NCI-H82 treated with DMSO at 0.1 percent for 48 hours (cell line): ENCODE measurements at regions not wholly inside any gene's neighbourhood (a gene's known extent, or its start where the extent isn't known, plus 50 kb on each side); places are given as distances from the start of the nearest gene placed in this dataset.

Experiments used
- DNase-seq: peaks from one replicate; lab custom pipeline; 2025; ENCODE audit not compliant: unreplicated experiment; lab: John Stamatoyannopoulos, UW

DNA sequence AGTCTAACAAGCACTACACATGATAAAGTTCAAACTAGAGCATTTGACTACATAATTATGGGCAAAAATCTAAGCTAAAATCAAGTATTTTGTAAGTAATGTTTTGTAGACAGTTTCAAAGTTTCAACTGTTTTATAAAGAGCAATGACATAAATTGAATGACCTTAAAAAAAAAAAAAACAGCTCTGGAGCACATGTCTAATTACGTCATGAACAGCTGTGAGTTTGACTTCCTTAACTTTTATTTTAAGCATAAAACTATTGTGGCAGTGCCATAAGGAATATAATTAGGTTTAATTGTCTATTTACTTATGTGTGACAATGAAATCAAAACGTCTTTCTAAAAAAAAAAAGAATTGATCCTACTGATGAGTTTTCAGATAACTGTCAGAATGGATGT is 272.5 kb upstream of the LRRC7 start:
- no peak for DNase-seq

GRCh38 chr1:69305621-69306020 is 262.1 kb upstream of the LRRC7 start:
- no peak for DNase-seq

- no peak for DNase-seq
Observed at GRCh38 chr1:69312055-69312732, 255.5 kb upstream of the LRRC7 start.

GRCh38 chr1:69313118-69313517 is 254.6 kb upstream of the LRRC7 start:
- no peak for DNase-seq

DNA sequence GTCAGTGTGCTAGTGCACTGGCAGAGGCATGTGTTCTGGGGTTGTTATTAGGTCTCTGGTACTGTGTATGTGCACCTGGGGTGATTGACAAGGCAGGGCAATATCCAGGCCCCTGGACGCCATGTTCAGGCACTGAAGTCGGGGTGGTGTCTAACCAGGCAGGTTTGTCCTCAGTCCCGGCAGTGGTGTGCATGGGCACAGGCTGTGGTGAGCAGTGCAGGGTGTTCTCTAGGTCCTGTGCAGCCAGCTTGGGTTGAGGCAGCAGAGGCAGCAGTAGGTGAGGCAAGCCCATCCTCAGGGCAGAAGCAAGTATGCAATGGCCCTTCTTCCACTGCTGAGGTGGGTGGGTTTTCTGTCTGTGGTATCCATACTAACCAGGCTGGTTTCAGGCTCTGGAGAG is 252.3 kb upstream of the LRRC7 start:
- DNase-seq: no peak

DNA sequence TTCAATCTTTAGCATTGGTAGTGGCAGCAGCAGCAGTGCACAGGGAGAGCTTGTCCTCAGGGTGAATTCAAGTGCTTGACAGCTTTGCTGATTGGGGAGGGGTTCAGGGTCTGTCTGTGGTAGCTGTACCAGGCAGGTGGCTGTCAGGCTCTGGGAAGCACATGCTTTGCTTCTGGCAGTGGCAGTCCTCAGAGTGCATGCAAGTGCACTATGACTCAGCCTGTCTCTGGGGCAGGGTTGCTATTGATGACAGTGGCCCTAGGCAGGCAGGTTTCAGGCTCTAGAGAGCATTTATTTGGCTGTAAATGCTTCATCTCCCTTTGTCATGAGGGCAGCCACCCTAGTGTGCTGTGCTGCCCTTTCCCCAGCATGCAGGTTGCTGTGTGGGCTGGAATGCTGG is 251.9 kb upstream of the LRRC7 start:
- DNase-seq: no peak

GRCh38 chr1:69319287-69319686 is 248.4 kb upstream of the LRRC7 start:
- DNase-seq: no peak

DNA sequence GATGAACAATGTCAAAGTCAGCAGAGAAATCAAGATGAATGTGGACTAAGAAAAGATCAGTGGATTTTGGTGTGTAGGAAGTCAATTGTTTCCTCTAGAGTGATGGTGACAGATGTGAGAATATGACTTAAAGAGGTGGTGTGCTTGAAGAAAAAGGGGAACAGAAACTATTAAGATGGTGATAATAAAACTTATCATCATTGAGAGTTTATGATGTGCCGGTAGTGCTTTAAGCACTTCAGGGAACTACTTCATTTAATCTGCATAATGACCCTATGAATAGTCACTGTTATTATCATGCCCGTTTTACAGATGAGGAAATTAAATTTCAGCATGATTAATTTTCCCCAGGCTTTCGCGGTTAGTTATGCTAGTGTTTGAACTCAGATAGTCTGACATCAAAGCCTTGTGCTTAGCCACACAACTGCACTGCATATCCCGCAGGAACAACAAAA is 246.9 kb upstream of the LRRC7 start:
- DNase-seq: no peak

- no peak for DNase-seq
Observed at GRCh38 chr1:69321311-69321710, 246.4 kb upstream of the LRRC7 start.

DNA sequence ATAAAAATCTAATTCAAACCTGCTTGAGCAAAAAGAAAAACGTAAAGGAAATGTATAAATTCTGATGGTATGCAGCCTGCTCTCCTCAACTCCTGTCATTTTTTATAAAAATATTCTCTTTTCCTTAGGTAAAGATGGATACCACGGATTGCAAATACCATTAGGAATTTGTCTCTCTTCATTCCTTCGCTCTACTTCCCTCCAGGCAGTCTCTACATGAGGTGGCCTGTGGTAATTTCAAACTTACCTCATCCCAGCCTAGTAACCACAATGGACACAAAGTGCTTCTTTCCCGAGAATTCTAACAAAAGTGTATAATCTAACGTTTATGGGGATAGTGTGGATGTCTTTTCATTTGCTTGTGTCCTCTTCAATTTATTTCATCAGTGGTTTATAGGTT is 239.5 kb upstream of the LRRC7 start:
- no peak for DNase-seq

GRCh38 chr1:69363236-69363635 is 204.5 kb upstream of the LRRC7 start:
- DNase-seq: no peak

GRCh38 chr1:69373520-69373919 is 194.2 kb upstream of the LRRC7 start:
- no peak for DNase-seq

GRCh38 chr1:69376408-69376807 is 191.3 kb upstream of the LRRC7 start:
- no peak for DNase-seq

GRCh38 chr1:69377507-69377906 is 190.2 kb upstream of the LRRC7 start:
- no peak for DNase-seq

- DNase-seq: no peak
Observed at GRCh38 chr1:69388044-69388443, 179.7 kb upstream of the LRRC7 start.

DNA sequence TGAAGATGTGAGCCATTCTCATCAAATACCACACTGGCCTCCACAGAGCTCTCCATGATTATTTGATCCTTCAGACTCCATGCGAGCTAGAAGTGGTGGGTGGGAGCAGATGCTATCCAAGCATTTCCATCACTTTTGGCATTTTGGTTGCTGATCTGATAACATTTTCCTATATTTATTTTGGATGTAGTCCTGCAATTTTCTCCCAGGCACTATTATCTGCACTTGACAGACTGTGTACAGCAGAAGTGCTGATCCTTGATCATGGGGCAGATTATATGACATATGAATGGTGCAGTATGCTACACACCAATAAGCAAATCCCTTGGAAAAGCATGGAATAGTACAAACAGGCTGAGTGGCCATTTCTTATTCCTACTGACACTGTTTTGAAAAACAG is 167.6 kb upstream of the LRRC7 start:
- no peak for DNase-seq

GRCh38 chr1:69401879-69402278 is 165.8 kb upstream of the LRRC7 start:
- no peak for DNase-seq

DNA sequence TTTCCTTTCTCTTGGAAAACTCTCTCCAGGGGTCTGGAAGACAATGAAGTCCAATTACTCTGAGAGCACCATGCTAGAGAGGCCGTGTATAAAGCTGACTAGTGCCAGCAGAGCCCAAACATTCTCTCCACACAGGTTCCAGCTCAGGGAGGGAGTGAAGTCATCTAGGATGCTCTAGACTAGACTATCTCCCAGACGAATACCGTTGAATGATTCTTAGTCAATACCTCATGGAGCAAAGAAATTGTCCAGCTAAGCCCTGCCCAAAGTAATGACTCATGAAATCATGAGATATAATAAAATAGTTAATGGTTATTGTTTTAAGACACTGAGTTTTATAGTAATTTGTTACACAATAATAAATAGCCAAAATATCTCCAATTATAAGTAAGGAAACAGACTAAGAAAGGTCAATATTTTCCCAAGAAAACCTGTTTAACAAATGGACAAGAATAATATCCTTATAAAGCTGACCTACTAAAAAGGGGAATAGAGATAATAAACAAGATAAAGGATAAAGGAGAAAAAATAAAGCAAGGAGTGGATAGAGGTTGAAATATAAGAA is 163.9 kb upstream of the LRRC7 start:
- no peak for DNase-seq

DNA sequence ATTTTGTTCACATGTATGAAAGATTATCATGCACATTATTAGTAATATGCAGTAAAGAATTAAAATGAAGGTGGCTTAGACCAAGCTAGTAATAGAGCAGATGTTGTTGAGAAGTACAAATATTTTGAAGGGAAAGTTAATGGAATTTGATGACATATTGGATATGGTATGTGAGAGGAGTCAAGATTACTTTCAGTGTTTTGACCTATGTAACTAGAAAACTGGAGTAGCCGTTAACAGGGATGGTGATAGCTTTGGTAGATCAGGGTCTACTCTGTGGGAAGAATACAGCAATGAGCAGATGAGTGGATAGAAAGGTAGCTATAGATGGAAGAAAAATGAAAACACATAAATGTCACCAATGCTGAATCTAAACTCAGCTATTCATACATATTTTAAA is 163.2 kb upstream of the LRRC7 start:
- no peak for DNase-seq

DNA sequence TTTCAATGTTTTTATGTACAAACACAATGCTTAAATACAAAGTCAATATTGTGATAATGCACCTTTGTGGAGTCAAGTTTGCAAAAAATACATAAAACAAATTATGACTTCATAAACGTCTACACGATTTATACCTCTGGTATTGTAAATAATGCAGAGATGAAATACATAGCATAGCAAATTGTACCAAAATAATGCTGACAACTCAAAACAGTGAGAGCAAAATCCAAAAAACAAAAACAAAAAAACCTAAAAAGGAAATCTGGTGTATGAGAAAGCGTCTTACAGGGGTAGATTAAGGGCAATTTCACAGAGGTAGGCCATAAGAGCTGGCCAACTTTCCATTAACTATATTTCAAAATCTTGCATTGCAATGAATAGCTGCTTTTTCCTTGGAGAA is 161.5 kb upstream of the LRRC7 start:
- no peak for DNase-seq

DNA sequence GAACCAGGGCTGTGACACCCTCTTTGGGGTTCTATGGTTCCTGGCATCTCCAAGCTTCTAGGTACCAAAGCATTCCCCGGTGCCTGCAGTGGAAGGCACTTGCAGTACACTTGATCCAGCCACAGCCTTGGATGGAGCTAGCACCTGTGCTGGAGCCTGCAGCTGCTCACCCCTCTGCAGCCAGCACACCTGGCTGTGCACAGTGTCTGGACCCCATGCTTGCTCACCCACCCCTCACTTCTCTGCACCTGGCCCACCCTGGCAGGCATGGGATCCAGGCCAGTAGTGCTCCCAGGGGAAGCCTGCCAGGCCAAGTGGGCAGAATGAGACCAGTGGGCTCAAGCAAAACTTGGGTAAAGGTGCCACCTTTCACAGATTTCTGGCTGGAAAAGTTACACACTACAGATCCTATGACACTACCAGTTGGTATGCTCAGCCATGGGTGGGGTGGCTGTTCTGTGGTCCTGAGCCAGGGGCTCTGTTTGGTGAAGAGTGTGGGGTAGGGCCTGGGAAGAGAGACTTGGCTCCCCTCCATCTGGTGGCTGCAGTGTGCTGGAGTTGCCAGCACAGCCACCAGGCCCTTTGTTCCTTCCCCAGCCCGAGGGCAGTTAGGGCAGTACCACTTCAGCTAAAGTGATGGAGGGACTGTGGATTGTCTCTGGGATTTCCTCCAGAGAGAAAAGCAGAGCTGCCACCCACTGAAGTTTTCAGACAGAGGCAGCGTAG is 157.8 kb upstream of the LRRC7 start:
- DNase-seq: no peak

- DNase-seq: no peak
Observed at GRCh38 chr1:69410457-69410850, 157.3 kb upstream of the LRRC7 start.
